Eye (tissue), 1 donor: ENCODE measurements at regions not wholly inside any gene's neighbourhood (a gene's known extent, or its start where the extent isn't known, plus 50 kb on each side); places are given as distances from the start of the nearest gene placed in this dataset.

ENCODE experiments used
- DNase-seq: peaks from one replicate; pipeline ENCODE4 v3.0.0-alpha.2; 2015

DNA sequence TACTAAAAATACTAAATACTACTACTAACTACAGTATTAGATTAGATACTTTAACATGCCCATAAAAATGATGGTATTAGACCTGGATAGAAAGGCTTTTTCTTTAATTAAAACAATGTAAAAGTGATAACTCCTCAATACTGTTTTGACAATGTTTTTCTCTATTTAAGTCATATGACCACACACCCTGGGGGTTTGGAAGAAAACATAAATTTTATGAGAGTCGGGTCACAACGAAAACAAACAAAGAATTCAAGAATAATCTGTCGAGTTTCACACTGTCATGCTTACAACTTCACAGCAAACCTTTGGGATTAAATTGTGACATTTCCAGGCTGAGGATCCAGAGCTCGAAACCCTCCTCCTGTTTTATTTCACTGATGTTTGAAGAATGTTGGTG is 107.4 kb upstream of the SOX4 start:
- DNase-seq = no peak

DNA sequence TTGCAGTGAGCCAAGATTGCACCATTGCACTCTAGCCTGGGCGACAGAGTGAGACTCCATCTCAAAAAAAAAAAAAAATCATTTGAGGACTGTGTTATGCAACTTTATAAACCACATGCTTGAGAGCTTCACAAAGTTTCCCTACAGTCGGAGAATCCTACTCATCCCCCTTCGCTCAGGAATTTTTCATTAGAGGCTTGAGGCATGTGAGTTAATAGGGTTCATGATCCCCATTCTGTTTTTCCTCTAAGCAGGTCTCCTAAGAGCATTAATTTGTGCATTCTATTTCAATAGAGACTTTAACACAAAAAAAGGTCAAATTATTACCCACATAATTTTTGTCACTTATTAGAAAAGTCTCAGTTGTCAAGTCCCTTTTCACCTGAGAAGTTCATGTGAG is 103.7 kb upstream of the SOX4 start:
- no peak for DNase-seq

DNA sequence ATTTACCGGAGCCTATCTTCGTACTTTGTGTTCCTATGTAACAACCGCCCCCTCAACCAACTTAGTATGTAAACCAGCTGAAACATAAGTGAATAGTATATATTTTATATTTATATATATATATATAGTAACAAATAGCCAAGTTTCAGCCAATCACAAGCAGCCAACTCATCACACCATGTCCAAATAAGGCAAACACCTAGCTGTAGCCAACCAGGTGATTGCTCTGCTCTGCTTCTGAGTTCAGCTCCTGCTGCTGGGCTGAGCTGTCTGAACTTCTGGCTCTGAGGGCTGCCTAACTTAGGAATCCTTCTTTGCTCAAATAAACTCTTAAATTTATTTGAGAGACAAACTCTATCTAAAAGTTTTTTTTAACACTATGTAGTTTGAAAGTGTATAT is 101.6 kb upstream of the SOX4 start:
- DNase-seq = no peak

DNA sequence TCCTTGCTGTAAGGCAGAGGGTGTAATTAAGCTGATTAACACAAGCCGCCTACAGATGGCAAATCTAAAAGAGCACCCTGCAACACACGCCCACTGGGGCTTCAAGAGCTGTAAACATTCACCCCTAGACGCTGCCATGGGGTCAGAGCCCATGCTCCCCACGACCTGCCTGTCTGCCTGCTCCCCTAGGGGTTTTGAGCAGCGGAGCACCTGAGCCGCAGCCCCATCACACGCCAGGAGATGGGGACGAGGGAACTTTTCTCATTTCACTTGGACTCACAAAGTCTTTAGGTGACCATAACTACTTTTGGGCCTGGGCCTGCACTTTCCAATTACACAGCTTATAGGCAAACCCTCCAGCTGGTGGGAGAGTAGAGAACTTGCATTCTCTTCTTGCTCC is 99.0 kb upstream of the SOX4 start:
- DNase-seq = no peak

DNA sequence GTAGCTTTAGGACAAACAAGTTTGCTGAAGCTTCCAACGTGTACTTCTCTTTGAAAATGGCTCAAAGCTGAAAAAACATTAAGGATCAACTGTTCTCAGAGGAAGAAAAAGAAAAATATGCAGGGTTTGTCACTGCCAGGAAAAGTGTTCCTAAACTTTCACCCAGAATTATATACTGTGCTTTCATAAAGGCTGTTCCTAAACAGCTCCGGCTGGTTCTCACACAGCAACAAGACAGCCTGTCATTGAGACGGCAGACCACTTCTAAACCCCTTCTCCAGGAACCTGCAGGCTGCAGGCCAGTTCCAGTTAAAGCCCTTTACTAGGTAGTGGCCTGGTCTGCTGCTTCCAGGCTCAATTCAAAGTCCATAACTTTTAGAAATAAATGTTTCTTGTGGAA is 97.4 kb upstream of the SOX4 start:
- DNase-seq = peak; percentile 38

DNA sequence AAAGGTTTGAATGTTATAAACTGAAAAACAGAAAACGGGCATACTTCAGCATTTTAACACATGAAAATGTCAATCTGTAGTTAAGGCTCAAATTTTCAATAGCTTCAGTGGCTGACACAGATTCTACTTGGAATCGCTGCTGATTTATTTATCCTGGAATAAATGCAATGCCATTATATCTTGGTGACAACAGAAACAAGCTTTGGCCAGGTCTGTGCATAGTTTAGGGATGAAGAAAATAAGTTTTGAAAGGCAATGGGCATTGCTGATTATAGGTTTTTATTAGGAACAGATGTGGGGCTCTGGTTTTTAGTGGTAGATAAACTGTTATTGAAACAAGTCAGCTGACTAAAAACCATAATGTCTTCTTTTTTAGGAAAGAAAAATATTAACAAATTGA is 96.8 kb upstream of the SOX4 start:
- DNase-seq = peak; percentile 30

DNA sequence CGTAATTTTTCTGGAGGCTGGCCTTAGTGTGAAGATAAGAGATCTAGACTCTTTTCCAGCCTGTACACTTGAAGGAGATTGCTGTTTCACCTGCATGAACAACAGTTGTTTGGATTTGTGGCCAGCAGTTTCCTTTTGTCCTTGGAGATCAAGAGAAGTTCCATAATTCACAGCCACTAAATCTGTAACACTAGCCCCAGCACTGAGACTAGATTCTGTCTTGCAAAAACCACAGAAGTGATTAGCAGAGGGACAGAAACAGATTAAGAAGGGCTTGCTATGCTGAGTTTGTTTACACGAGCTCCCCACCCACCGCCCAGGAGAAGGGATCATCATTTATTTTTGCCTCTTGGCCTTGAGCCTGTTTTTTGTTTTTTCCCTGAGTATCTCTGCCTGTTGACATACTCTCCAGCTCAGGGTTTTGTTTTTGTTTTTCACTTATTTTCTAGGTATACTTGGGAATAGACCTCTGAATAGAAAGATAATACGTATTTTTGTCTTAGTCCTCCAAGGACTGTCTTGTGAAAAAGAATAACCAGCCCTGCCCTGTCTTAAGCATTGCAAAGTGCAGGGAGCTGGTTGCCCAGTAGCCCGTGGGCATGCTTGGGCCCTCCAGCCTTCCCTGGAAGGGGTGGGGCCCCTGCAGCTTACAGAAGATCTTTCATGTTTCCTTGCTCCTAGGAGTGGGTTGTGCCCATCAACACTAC is 93.1 kb upstream of the SOX4 start:
- no peak for DNase-seq

DNA sequence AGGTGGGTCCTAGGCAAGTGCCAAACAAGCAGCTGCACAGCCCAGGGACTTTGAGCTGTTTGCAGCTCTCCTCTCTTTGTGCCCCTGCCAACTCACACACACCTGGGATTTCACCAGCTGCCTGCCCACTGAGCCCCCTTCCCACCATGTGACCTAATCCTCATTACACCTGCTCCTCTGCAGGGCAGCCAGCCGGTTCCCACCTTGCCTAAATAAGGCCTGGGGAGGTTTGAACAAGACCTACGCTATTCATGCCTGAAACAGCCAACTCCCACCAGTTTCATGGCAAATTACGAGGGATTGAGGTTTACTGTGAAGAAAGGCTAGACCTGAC is 92.6 kb upstream of the SOX4 start:
- no peak for DNase-seq

DNA sequence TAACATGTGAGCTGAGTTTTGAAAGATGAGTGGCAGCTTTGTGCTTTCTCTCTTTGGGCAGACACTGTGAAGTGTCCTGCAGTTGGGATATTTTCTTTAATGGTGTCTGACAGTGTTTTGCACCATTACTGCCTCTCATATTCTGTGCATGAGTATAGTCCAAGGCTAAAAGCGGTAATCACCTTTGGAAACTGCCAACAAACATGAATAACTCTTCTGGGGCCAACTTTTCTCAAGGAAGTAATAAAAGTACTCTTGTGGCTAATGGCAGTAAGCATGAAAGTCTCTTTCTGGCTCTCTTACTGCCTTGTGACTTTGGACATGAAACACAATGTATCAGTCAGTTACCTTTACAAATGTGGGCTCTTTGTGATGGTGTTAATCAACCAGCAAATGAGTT is 91.7 kb upstream of the SOX4 start:
- DNase-seq = no peak

DNA sequence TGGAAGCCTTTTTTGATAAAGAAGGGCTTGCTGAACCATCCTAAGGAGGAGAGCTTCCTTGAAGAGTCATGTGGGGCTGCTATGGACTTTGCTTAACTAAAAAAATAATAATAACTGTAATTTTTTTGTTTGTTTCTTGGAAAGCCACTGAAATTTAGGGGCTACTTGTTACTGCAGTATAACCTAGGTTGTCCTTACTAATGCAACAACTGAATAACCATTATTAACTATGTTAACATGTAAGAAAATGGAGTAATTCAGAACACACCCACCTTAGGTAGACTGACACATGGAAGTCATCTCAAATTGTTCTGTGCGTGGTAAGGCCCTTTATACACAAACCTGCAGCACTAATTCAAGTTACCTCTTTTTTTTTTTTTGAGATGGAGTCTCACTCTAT is 90.9 kb upstream of the SOX4 start:
- DNase-seq = no peak

DNA sequence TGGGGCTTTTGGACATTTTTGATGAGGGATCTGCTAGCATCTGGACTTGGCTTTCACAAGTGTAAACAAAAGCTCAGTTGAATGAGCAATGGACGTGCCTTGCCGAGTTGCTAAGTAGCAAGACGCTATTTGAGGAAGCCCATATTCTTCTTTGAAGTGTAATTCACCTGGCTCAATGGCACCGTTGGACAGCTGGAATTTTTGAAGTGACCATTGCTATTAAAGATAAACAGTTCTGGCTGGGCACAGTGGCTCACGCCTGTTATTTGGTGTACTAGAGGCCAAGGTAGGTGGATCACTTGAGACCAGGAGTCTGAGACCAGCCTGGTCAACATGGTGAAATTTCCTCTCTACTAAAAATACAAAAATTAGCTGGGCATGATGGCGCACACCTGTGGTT is 88.8 kb upstream of the SOX4 start:
- no peak for DNase-seq

DNA sequence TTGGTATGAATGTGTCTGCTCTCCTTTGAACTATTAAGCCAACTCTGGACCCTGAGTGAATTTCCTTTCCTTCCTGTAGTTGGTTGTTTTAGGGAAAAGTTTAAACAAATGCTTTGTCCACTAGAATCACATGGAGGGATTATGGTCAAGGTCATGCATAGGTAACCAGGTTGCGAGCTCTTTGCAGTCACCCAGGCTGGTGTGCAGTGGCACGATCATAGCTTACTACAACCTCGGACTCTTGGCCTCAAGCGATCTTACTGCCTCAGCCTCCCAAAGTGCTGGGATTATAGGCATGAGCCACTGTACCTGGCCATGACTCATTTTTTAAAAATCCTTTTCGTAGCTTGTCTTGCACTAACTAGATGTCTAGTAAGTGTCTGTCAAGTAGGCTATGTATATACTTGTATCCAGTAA is 88.0 kb upstream of the SOX4 start:
- no peak for DNase-seq

DNA sequence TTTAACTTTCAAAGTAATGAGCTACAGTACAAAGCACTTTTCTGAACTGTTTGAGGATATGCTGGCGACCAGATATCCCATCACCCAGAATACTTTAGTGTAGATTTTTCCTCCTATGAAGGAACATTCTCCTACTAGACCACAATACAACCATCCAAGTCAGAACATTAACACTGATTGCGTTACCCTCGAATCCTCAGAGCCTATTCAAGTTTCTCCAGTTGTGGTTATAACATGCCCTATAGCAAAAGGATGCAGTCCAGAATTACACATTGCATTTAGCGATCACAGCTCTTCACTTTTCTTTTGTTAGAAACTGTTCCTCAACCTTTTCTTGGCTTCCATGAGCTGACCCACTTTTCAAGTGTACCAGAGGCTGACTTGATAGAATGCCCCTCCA is 87.4 kb upstream of the SOX4 start:
- no peak for DNase-seq

DNA sequence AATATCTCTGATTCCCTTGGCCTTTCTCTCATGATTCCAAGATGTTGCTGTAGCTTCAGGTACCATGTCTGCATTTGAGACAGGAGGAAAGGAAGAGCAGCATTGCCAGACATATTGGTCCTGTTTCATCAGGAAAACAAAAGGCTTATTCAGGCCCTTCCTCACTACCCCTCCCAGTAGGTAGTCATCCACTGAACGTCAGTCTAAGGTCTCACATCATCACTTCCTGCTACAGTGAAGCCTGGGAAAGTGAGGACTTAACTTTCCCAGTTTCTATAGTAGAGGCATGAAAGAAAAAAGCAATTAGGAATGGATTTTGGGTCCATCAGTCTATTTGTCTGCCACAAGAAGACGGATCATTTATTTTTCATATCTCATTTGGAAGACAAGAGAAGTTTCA is 85.7 kb upstream of the SOX4 start:
- no peak for DNase-seq

DNA sequence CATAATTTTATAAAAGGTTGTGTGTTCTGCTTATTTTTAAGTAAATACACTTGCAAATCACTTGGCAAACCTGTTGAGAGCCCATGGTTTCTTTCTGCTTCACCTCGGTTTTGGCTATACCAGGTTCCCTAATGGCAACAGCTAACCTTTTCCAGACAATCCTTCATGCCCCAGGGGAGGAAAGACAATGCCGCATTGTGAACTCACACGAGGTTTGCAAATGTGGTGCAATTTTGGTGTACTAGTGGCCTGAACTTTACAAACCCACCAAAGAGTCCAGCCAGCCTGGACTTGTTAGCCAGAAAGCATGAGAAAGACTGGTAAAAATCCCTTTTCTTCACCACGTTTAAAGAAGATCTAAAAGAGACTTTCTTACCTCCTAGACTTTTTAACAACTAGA is 84.8 kb upstream of the SOX4 start:
- no peak for DNase-seq

DNA sequence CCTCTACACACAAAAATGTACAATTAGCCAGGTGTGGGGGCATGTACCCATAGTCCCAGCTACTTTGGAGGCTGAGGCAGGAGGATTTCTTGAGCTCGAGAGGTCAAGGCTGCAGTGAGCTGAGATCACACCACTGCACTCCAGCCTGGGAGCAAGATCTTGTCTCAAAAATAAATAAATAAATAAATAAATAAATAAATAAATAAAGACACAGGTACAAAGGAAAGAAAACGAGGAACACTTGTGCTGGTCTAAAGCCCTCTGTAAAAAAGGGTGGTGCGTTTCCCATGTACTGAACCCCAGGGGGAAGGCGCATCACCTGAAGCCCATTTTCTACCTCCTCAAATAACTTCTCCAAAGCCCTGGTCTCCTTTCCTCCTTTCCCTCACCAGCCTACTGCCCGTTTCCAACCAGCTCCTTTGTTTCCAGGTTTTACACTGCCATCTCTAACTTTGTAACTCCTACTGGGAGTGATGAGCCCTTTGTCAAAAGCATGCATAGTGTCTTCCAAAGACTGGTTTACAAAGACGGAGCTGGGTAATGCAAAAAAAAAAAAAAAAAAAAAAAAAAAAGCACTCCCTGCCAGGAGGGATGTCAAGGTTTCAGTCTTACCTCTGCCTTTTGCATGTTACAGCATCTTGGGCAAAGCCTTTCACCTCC is 81.5 kb upstream of the SOX4 start:
- no peak for DNase-seq

DNA sequence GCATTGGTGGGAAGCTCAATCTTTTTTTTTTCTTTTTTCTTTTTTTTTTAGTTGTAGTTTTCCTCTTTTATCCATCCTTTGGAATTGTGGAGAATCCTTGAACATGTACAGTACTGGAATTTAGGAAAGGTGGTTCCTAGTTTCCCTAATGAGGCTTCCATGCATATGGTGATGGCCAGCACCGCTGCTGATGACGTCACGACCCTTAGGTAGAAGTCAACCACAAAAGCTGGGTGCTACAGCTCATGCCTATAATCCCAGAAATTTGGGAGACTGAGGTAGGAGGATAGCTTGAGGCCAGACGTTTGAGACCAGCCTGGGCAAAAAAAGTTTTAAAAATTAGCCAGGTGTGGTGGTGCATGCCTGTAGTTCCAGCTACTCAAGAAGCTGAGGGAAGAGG is 79.3 kb upstream of the SOX4 start:
- no peak for DNase-seq

DNA sequence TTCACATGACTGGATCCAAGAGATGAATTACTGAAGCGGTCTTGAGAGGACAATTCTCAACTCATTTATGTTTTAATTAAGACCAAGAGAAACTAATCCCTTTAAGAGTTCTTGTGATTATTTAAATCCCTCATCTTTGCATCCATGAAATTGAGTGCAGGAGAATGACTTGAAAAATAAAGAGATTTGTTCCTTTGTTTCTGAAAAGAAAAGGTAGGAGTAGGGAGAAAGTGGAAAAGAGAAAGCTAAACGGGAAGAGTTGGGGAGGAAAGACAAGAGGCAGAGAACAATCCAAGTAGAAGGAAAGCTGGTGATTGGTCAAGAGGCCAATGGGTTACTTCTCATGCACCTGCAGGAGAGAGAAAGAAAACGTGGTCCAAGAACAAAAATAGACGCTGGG is 75.2 kb upstream of the SOX4 start:
- DNase-seq = no peak

DNA sequence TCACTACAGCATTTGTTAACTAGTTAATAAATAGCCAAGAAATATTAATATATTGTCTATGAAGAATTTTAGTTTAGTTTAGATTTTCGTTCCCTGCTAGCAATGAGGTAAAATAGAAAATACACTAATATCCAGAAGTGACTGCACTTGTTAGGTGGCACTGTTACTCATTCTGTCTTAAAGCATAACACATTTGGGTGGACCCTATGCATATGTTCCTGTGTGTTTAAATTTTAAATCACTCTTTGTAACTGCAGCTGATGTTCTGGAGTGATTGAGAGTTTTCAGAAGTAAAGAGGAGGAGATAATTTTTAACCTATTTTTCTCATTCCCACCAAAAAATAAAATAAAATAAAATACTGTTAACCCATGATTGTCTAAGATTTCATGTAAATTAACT is 73.9 kb upstream of the SOX4 start:
- no peak for DNase-seq

DNA sequence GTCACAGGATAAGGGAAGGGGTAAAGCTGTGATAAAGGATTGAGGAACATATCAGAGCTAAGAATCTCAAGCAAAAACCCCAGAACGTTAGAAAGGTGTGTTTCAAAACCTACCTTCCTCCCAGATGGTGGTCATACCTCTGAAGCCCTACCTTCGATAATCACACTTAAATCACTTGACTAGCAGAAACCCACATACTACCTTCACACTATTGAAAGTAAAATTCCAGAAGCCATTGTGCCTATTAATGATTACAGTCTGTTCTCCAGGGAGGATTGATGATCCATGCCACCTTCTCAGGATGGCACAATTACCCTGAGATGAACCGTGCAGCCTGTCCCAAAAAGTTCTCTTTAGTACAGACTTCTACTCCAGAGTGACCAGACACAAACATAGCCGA is 72.3 kb upstream of the SOX4 start:
- no peak for DNase-seq

DNA sequence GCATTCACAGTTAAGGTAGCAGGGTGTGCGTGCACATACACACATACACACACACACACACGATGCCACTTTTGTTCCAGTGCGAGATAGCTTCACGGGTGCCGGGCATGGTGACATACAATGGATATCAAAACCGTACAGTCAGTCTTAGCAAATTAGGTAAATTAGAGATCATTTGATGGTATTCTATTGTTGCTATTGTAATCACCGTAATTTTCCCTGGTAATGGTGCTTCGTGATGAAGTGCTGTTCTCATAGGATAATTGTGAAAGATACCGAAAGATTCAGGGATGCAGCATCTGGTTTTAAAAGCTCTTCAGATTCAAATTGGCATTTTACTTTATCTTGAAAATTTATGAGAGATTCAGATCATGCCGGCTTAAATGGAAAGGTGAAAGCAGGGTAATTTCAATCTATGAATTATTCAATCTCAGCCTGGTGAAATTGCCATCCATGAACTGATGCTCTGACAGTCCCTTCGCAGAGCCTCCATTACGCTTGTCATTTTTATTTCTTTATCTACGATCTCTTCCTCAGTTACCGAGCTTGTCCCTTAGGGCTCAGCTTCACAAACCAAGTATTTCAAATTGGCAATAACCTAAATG is 71.3 kb upstream of the SOX4 start:
- DNase-seq = peak; percentile 51

DNA sequence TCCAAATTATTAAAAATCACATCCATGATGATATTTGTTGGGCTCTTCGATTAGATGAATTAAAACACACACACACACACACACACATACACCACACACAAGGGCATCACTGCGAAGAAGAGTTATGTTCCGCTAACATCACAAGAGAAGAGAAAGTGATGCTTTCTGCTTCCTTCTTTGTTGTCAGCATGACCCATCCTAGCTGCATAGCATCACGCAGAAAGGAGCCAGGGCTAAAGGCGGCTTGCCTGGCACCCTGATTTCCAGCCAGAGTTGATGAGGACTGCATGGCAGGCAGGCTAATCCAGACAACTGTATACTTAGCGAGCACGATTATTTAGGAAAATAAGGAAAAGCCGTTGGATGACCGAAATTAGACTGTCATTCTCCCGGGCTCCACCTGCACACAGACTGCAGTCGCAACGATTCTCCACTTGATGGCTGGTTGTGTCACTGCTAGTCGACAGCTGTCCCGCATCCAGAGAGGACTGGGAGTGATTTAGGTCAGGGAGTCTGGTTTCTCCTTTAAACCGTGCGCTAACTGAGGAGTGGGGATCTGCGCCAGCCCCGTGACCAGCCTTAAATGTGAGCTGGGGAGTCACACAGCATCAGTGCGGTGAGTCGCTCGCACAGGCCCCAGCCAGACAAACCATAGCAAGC is 70.6 kb upstream of the SOX4 start:
- DNase-seq = peak; percentile 70

DNA sequence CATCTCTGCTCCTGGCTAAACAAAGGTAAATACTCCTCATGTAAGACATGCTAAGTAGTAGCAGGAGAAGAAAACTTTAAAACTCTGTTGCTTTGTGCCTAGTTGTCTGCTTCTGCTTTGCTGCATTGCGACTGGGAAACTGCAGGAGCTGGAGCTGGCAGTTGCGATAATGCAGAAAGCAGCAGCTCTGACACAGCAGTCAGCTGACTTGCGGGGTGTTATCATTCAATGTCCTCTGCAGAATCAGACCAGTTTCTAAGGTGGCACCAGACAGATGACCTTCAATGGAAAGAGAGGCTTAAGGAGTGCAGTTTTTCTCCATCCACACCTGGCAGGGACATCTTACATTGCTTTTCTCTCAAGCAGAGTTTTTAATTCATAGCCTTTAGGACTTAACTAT is 69.9 kb upstream of the SOX4 start:
- peak; percentile 23 for DNase-seq

DNA sequence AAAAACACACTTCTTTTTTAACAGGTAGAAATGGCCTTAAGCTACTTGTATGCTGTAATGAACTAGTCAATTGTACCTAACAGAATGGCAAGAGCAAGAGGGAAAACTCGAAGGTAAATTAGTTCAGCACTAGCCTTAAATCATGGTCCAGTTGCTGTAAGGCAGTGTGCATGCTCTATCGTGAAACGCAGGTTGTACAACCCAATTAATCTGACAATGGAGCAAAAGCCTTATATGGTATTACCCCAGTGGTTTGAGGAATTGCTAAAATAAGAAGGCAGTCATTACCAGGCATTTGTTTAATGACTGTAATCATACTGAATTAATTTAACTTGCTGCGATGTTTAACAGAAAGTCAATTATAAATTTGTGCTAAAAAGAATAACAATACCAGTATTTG is 69.3 kb upstream of the SOX4 start:
- DNase-seq = no peak
